Sigmoid colon (tissue), 4 donors: ENCODE measurements at regions not wholly inside any gene's neighbourhood (a gene's known extent, or its start where the extent isn't known, plus 50 kb on each side); places are given as distances from the start of the nearest gene placed in this dataset.

ENCODE experiments used
- CTCF ChIP-seq, 4 experiments: fragments of 450-650 bp in 3 of 4; fragments of 200-600 bp in 1 of 4; IDR thresholded peaks; one replicate each; pipeline ENCODE4 v1.5.1; 2016 to 2019; ENCODE audit warnings: antibody characterized with exemption in 4 of 4, mild to moderate bottlenecking in 3 of 4, moderate library complexity in 2 of 4
- EP300 ChIP-seq, 4 donors: sonication (generic); formaldehyde crosslinking; IDR thresholded peaks; one replicate each; pipeline ENCODE4 v1.6.1; 2017; ENCODE audit warnings: antibody characterized with exemption in 4 of 4

GRCh38 chr11:50278756-50279155, 246.1 kb downstream of the OR4C45 start:
- no peak for TF ChIP-seq CTCF (IDR thresholded peaks at IDR 0.05)
- TF ChIP-seq EP300 (IDR thresholded peaks at IDR 0.05), result no peak
